ENCODE measurements at regions not wholly inside any gene's neighbourhood (a gene's known extent, or its start where the extent isn't known, plus 50 kb on each side); places are given as distances from the start of the nearest gene placed in this dataset.

GRCh38 chr10:43857206-43857930 lies 208.7 kb upstream of the ZNF32 start:
- TF ChIP-seq REST (IDR thresholded peaks at IDR 0.05; ENCODE audit: insufficient read depth in 1 of 2, low read depth in 2 of 2, low read length in 2 of 2): no peak
- no peak for TF ChIP-seq TAF1 (IDR thresholded peaks at IDR 0.05; ENCODE audit: borderline replicate concordance, insufficient read depth, low read length)
- no peak for TF ChIP-seq SIN3A (IDR thresholded peaks at IDR 0.05; ENCODE audit: borderline replicate concordance, insufficient read depth, low read length)
- no peak for TF ChIP-seq FOXP2 (optimal IDR thresholded peaks at IDR 0.05; ENCODE audit: borderline replicate concordance, extremely low read depth, extremely low read length, insufficient read depth)
- TF ChIP-seq POLR2AphosphoS5 (IDR thresholded peaks at IDR 0.05; ENCODE audit: low read depth, low read length): no peak

GRCh38 chr10:43856299-43856698 lies 207.6 kb upstream of the ZNF32 start:
- TF ChIP-seq FOXP2 (optimal IDR thresholded peaks at IDR 0.05; ENCODE audit: borderline replicate concordance, extremely low read depth, extremely low read length, insufficient read depth) (no peak), SIN3A (IDR thresholded peaks at IDR 0.05; ENCODE audit: borderline replicate concordance, insufficient read depth, low read length) (no peak), TAF1 (IDR thresholded peaks at IDR 0.05; ENCODE audit: borderline replicate concordance, insufficient read depth, low read length) (no peak), REST (IDR thresholded peaks at IDR 0.05; ENCODE audit: insufficient read depth in 1 of 2, low read depth in 2 of 2, low read length in 2 of 2) (no peak)

GRCh38 chr10:43855667-43856210 lies 207.1 kb upstream of the ZNF32 start:
- no peak for TF ChIP-seq FOXP2 (optimal IDR thresholded peaks at IDR 0.05; ENCODE audit: borderline replicate concordance, extremely low read depth, extremely low read length, insufficient read depth)
- no peak for TF ChIP-seq REST (IDR thresholded peaks at IDR 0.05; ENCODE audit: insufficient read depth in 1 of 2, low read depth in 2 of 2, low read length in 2 of 2)
- no peak for TF ChIP-seq POLR2AphosphoS5 (IDR thresholded peaks at IDR 0.05; ENCODE audit: low read depth, low read length)
- TF ChIP-seq TAF1 (IDR thresholded peaks at IDR 0.05; ENCODE audit: borderline replicate concordance, insufficient read depth, low read length): no peak
- no peak for TF ChIP-seq SIN3A (IDR thresholded peaks at IDR 0.05; ENCODE audit: borderline replicate concordance, insufficient read depth, low read length)

GRCh38 chr10:43854007-43854406 lies 205.3 kb upstream of the ZNF32 start:
- TF ChIP-seq SIN3A (IDR thresholded peaks at IDR 0.05; ENCODE audit: borderline replicate concordance, insufficient read depth, low read length): no peak
- no peak for TF ChIP-seq POLR2AphosphoS5 (IDR thresholded peaks at IDR 0.05; ENCODE audit: low read depth, low read length)

- no peak for TF ChIP-seq FOXP2 (optimal IDR thresholded peaks at IDR 0.05; ENCODE audit: borderline replicate concordance, extremely low read depth, extremely low read length, insufficient read depth)
- TF ChIP-seq POLR2AphosphoS5 (IDR thresholded peaks at IDR 0.05; ENCODE audit: low read depth, low read length): no peak
- TF ChIP-seq TAF1 (IDR thresholded peaks at IDR 0.05; ENCODE audit: borderline replicate concordance, insufficient read depth, low read length): no peak
- no peak for TF ChIP-seq REST (IDR thresholded peaks at IDR 0.05; ENCODE audit: insufficient read depth in 1 of 2, low read depth in 2 of 2, low read length in 2 of 2)
- no peak for TF ChIP-seq SIN3A (IDR thresholded peaks at IDR 0.05; ENCODE audit: borderline replicate concordance, insufficient read depth, low read length)
Measured at GRCh38 chr10:43853369-43853768, 204.7 kb upstream of the ZNF32 start.
